SK-N-MC (cell line): ENCODE measurements at regions not wholly inside any gene's neighbourhood (a gene's known extent, or its start where the extent isn't known, plus 50 kb on each side); places are given as distances from the start of the nearest gene placed in this dataset.

Experiments used
- EZH2 ChIP-seq: fragments of 200-600 bp; sonication (generic); IDR thresholded peaks from one replicate; pipeline ENCODE4 v1.6.1; 2017; ENCODE audit warnings: antibody characterized with exemption
- POLR2AphosphoS5 ChIP-seq: IDR thresholded peaks from 2 replicates; pipeline ENCODE4 v1.6.1; 2012; ENCODE audit warnings: mild to moderate bottlenecking, low read depth, low read length, borderline replicate concordance

- TF ChIP-seq EZH2 (no peak), POLR2AphosphoS5 (no peak)
Measured at GRCh38 chr2:126392889-126393288, 263.1 kb upstream of the GYPC start.
